ENCODE measurements at regions not wholly inside any gene's neighbourhood (a gene's known extent, or its start where the extent isn't known, plus 50 kb on each side); places are given as distances from the start of the nearest gene placed in this dataset.

GRCh38 chr5:31122998-31123951, 70.2 kb upstream of the CDH6 start:
- TF ChIP-seq MAX (IDR thresholded peaks at IDR 0.05), result no peak
- no peak for TF ChIP-seq EP300 (IDR thresholded peaks at IDR 0.05; ENCODE audit: borderline replicate concordance)
- TF ChIP-seq YY1 (IDR thresholded peaks at IDR 0.05; ENCODE audit: low read depth), result no peak
- no peak for TF ChIP-seq REST (IDR thresholded peaks at IDR 0.05; ENCODE audit: low read depth)
- no peak for TF ChIP-seq TAF1 (IDR thresholded peaks at IDR 0.05; ENCODE audit: low read depth)
- no peak for TF ChIP-seq CEBPB (IDR thresholded peaks at IDR 0.05)
- TF ChIP-seq ZBTB7A (IDR thresholded peaks at IDR 0.05; ENCODE audit: low read depth), result no peak
- no peak for TF ChIP-seq USF1 (IDR thresholded peaks at IDR 0.05)

All from Ishikawa (cell line).